ENCODE measurements at regions not wholly inside any gene's neighbourhood (a gene's known extent, or its start where the extent isn't known, plus 50 kb on each side); places are given as distances from the start of the nearest gene placed in this dataset.

DNA sequence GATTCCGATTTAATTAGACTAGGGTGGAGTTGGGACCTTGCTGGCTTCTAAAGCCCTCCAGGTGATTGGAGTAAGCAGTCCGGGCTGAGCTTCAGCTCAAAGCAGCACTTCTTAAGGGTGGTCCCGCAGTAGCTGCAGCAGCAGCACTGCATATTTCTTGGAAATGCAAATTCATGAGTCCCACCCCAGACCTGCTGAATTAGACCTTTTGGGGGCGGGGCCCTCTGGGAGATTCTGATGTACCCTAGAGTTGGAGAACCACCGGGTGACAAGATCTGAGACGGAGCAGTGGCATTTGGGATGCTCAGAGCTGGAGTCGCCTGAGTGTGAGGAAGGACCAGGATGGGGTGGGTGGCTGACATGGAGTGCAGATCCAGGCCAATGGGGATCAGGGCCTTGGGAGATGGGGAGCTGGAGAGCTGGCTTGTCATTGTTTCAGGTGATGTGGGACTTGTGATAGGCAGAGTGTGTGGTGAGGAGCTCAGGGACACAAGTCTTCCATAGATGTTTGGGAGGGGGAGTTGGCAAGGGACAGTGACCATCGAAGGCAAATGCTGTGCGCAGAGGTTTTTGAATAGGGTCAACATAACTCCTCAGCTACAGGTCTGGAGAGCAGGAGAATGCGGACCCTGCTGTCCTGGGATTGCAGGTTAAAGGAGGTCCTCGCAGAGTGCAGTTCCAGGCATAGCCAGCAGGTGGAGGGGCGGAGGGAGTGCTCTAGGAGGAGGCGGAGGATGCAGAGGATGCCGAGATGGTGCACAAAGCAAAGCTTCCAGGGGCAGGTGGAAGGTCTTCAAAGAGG, 130.9 kb upstream of the RAB12 start:
- no peaks in the 10 kb centered on the region for H3K36me3 ChIP-seq (ENCODE audit: control insufficient read depth, insufficient read depth, low read length)

More for the DNA sequence above, 130.9 kb upstream of the RAB12 start:
- Histone ChIP-seq H2AK5ac (ENCODE audit: low read depth, low read length) (no peak overlapping the region), H3K23ac (ENCODE audit: low read depth, low read length) (no peak overlapping the region), H3K9me1 (ENCODE audit: insufficient read depth, low read length) (no peaks in the 10 kb centered on the region), H3K4ac (ENCODE audit: low read depth, low read length) (no peak overlapping the region), H3K4me2 (ENCODE audit: low read depth, low read length) (no peak overlapping the region), H3K4me1 (ENCODE audit: control insufficient read depth, insufficient read depth, low read length) (no peaks in the 10 kb centered on the region), H2BK5ac (ENCODE audit: low read depth, low read length, poor library complexity, severe bottlenecking) (no peak overlapping the region), H3K9me3 (ENCODE audit: control insufficient read depth, insufficient read depth, low read length) (no peaks in the 10 kb centered on the region), H3K27ac (ENCODE audit: insufficient read depth, low read length) (no peak overlapping the region), H3K56ac (ENCODE audit: extremely low read depth, insufficient read depth, low read length) (no peak overlapping the region), H2AFZ (replicated peaks; ENCODE audit: low read length, poor library complexity) (no peak overlapping the region), H3K27me3 (ENCODE audit: control insufficient read depth, insufficient read depth, low read length) (peaks cover 25% of the 10 kb centered on the region), H3K79me1 (ENCODE audit: low read depth in 1 of 2, low read length in 2 of 2) (no peaks in the 10 kb centered on the region), H3K18ac (ENCODE audit: low read depth, low read length) (no peak overlapping the region), H2BK120ac (ENCODE audit: low read depth, low read length) (no peak overlapping the region), H4K8ac (ENCODE audit: low read depth in 2 of 2, low read length in 2 of 2) (no peak overlapping the region), H2BK15ac (ENCODE audit: low read depth, low read length) (no peak overlapping the region), H4K91ac (ENCODE audit: insufficient read depth, low read depth, low read length) (no peak overlapping the region), H3K14ac (replicated peaks; ENCODE audit: low read depth, low read length) (no peak overlapping the region), H2BK20ac (ENCODE audit: low read depth, low read length) (no peak overlapping the region), H3K4me3 (ENCODE audit: insufficient read depth, low read depth, low read length) (no peak overlapping the region), H2AK9ac (replicated peaks; ENCODE audit: low read depth, low read length, poor library complexity) (no peak overlapping the region), H4K20me1 (ENCODE audit: insufficient read depth, low read length) (no peaks in the 10 kb centered on the region), H3K9ac (ENCODE audit: low read depth, low read length) (no peak overlapping the region), H4K5ac (ENCODE audit: low read depth, low read length) (no peak overlapping the region)
- intact Hi-C loops (cut with micrococcal nuclease) (loop anchor here (2.0 kb wide), 1 partner anchor 510 kb away; no protein-coding TSS in a partner anchor), in situ Hi-C loops (cut with MboI; ENCODE audit: low sequenced_read_pairs) (no loop called here), dilution Hi-C loops (cut with HindIII; ENCODE audit: low sequenced_read_pairs, unreplicated experiment) (no loop called here)
- WGBS, 2 experiments (ENCODE audit: extremely low coverage in 2 of 2, insufficient read length in 1 of 2): 82% methylated on average over 4 of the region's 14 CpGs; no CpG with 5 or more reads in 1 of the 2 experiments
- BruUV-seq (replicated peaks): no TSS peak
- ATAC-seq (ENCODE audit: low read depth) (peak; percentile 95), DNase-seq (peak; percentile 34)
- POLR2A ChIA-PET (ENCODE audit: unreplicated experiment): no interaction called here
- CTCF ChIA-PET: interaction anchor here (1.3 to 2.1 kb wide), 4 partner anchors 8 to 1206 kb away, joined by 4 to 7 read pairs (median 6); no protein-coding TSS in a partner anchor
- TF ChIP-seq CHD1 (IDR thresholded peaks at IDR 0.05; ENCODE audit: low read depth, low read length): no peak
- TF ChIP-seq NFE2L2 (IDR thresholded peaks at IDR 0.05; ENCODE audit: low read depth, low read length): no peak
- TF ChIP-seq RAD21 (IDR thresholded peaks at IDR 0.05; ENCODE audit: low read length): peak; percentile 58
- no peak for TF ChIP-seq FOS (IDR thresholded peaks at IDR 0.05; ENCODE audit: low read depth, low read length)
- no peak for TF ChIP-seq CEBPB (IDR thresholded peaks at IDR 0.05; ENCODE audit: low read depth, low read length)
- TF ChIP-seq, protein P1, sequence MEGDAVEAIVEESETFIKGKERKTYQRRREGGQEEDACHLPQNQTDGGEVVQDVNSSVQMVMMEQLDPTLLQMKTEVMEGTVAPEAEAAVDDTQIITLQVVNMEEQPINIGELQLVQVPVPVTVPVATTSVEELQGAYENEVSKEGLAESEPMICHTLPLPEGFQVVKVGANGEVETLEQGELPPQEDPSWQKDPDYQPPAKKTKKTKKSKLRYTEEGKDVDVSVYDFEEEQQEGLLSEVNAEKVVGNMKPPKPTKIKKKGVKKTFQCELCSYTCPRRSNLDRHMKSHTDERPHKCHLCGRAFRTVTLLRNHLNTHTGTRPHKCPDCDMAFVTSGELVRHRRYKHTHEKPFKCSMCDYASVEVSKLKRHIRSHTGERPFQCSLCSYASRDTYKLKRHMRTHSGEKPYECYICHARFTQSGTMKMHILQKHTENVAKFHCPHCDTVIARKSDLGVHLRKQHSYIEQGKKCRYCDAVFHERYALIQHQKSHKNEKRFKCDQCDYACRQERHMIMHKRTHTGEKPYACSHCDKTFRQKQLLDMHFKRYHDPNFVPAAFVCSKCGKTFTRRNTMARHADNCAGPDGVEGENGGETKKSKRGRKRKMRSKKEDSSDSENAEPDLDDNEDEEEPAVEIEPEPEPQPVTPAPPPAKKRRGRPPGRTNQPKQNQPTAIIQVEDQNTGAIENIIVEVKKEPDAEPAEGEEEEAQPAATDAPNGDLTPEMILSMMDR (conservative IDR thresholded peaks at IDR 0.05; ENCODE audit: low read depth, low read length): peak; percentile 67
- peak; percentile 46 for TF ChIP-seq SMC3 (IDR thresholded peaks at IDR 0.05; ENCODE audit: low read depth, low read length)
- TF ChIP-seq, protein P2, sequence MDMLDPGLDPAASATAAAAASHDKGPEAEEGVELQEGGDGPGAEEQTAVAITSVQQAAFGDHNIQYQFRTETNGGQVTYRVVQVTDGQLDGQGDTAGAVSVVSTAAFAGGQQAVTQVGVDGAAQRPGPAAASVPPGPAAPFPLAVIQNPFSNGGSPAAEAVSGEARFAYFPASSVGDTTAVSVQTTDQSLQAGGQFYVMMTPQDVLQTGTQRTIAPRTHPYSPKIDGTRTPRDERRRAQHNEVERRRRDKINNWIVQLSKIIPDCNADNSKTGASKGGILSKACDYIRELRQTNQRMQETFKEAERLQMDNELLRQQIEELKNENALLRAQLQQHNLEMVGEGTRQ (IDR thresholded peaks at IDR 0.05; ENCODE audit: low read depth, low read length): no peak
